ENCODE measurements at regions not wholly inside any gene's neighbourhood (a gene's known extent, or its start where the extent isn't known, plus 50 kb on each side); places are given as distances from the start of the nearest gene placed in this dataset.
"Not testable (repeated sequence)": the region's sequence is repeated elsewhere in the genome, so short reads cannot be mapped to it uniquely, and the experiment has no call there.

DNA sequence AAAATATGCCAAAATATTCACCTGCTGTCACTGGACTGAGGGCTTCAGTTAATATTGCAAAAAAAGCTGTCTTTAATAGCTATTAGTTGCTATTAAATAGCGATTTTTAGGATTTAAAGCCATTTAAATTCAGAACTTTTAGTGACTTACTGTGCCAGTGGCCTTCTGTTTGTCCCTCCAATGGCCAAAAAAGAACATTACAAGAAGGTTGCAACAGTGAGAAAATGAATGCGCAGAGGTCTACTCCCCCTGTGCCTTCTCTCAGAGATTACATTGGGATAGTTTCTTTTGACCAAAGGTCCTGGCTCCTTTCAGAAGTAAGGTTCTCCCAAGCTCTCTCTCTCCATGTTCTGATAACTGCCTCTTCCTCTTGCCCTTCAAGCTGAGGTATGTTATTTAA lies 930.3 kb upstream of the ARRDC3 start:
- no peaks in the 10 kb centered on the region for H3K36me3 ChIP-seq
- H3K9me3 ChIP-seq = no peaks in the 10 kb centered on the region
- intact Hi-C loops (cut with DNase I) = no loop called here
- H3K27ac ChIP-seq = no peak overlapping the region
- no peaks in the 10 kb centered on the region for H3K4me1 ChIP-seq
- TF ChIP-seq CTCF (IDR thresholded peaks at IDR 0.05) = no peak
- H3K27me3 ChIP-seq = no peaks in the 10 kb centered on the region
- ATAC-seq (no peak), DNase-seq (no peak)
- 80 to 88% methylated on average over 2 of the region's 2 CpGs for WGBS, 2 donors
- no peak overlapping the region for H3K4me3 ChIP-seq

DNA sequence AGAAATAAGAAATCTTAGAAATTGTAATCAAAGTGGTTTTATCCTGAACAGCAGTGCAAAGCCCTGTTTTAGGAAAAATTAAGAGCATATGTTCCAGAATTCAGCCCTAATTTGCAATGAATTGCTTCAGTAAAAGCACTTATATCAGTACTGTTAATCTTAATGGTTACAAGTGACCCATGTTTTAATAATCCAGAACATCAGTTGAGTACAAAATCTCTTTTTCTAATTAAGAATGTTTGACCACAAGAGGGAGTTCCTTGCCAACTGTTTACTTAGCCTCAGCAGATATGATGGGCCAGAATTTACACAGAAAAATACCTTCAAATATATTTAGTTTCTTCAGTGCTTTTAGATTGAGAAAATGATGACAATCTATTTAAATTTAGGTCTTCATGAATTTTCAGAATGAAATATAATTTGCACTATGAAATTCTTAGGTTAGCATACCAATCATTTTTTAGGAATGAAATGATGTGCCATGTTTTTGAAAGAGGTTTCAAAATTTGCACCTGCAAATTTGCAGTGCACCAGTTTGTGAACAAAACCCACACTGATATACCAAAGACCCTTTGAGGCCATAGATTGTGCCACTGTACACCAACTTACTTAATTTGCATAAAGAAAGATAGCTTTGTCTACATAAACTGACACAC lies 926.3 kb upstream of the ARRDC3 start:
- ATAC-seq = no peak

GRCh38 chr5:92308679-92309078 lies 925.6 kb upstream of the ARRDC3 start:
- ATAC-seq (no peak), DNase-seq (no peak)
- no peak for TF ChIP-seq CTCF (IDR thresholded peaks at IDR 0.05)
- no peaks in the 10 kb centered on the region for H3K4me1 ChIP-seq
- H3K4me3 ChIP-seq = no peak overlapping the region
- intact Hi-C loops (cut with DNase I) = no loop called here
- no peaks in the 10 kb centered on the region for H3K9me3 ChIP-seq
- H3K36me3 ChIP-seq = no peaks in the 10 kb centered on the region
- no peaks in the 10 kb centered on the region for H3K27me3 ChIP-seq
- no peak overlapping the region for H3K27ac ChIP-seq

More for the DNA sequence above, 926.3 kb upstream of the ARRDC3 start:
- no peak for DNase-seq
- no peaks in the 10 kb centered on the region for H3K9me3 ChIP-seq
- no peaks in the 10 kb centered on the region for H3K36me3 ChIP-seq
- no peaks in the 10 kb centered on the region for H3K4me1 ChIP-seq
- intact Hi-C loops (cut with DNase I) = no loop called here
- no peak overlapping the region for H3K27ac ChIP-seq
- no peak overlapping the region for H3K4me3 ChIP-seq
- peak in 8 of 9 donors; percentile 14 to 57 (median 42) for TF ChIP-seq CTCF (IDR thresholded peaks at IDR 0.05)
- no peaks in the 10 kb centered on the region for H3K27me3 ChIP-seq

- H3K27ac ChIP-seq, DNase-seq, H3K36me3 ChIP-seq, H3K4me1 ChIP-seq, H3K9me3 ChIP-seq, H3K27me3 ChIP-seq, H3K4me3 ChIP-seq, ATAC-seq: not testable (repeated sequence)
- intact Hi-C loops (cut with DNase I) = loop anchor here in 1 of 10 donors (5.0 kb wide), 1 partner anchor 1425 kb away; no protein-coding TSS in a partner anchor
- 90 to 96% methylated on average over 14 to 15 of the region's 15 CpGs for WGBS, 2 donors
Observed at GRCh38 chr5:92302356-92302755, 919.2 kb upstream of the ARRDC3 start.

- no peak for DNase-seq
- no peaks in the 10 kb centered on the region for H3K4me1 ChIP-seq
- H3K36me3 ChIP-seq = no peaks in the 10 kb centered on the region
- H3K9me3 ChIP-seq = peaks cover 0 to 49% (median 8%) of the 10 kb centered on the region in 11 donors
- WGBS, 2 donors = 88 to 98% methylated on average over 2 of the region's 2 CpGs
- TF ChIP-seq CTCF (IDR thresholded peaks at IDR 0.05) = no peak
- H3K27ac ChIP-seq = no peak overlapping the region
- H3K4me3 ChIP-seq = no peak overlapping the region
- no peaks in the 10 kb centered on the region for H3K27me3 ChIP-seq
- no peak for ATAC-seq
- intact Hi-C loops (cut with DNase I) = no loop called here
Observed at GRCh38 chr5:92283521-92283920, 900.4 kb upstream of the ARRDC3 start.

DNA sequence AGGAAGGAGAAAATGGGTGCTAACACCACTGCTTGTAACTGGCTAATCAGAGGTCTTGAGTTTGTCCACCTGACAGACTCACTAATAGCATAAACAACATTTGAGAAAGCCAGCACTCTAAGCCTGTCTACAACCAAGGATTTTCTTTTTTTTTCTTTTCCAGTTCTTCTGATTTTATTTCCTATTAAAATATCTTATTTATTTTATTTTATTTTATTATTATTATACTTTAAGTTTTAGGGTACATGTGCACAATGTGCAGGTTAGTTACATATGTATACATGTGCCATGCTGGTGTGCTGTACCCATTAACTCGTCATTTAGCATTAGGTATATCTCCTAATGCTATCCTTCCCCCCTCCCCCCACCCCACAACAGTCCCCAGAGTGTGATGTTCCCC lies 888.6 kb upstream of the ARRDC3 start:
- WGBS, 2 donors = 44 to 63% methylated on average over 1 of the region's 1 CpG
- ATAC-seq; H3K27me3 ChIP-seq; H3K4me3 ChIP-seq; H3K27ac ChIP-seq; intact Hi-C loops (cut with DNase I); H3K36me3 ChIP-seq; DNase-seq; H3K4me1 ChIP-seq: not testable (repeated sequence)
- peaks cover 0 to 23% (median 0%) of the 10 kb centered on the region in 11 donors for H3K9me3 ChIP-seq

All from heart right ventricle (tissue), 16 donors.